GM12864 (cell line): ENCODE measurements at regions not wholly inside any gene's neighbourhood (a gene's known extent, or its start where the extent isn't known, plus 50 kb on each side); places are given as distances from the start of the nearest gene placed in this dataset.

Experiments used
- DNase-seq: peaks from one replicate; pipeline ENCODE4 v3.0.0-alpha.2; 2011; ENCODE audit warnings: low read depth
- H3K4me3 ChIP-seq: 2 replicates; pipeline ENCODE4 v1.5.1; 2011; ENCODE audit warnings: mild to moderate bottlenecking, low read depth, low read length, control low read depth
- CTCF ChIP-seq: IDR thresholded peaks from 2 replicates; pipeline ENCODE4 v1.5.1; 2011; ENCODE audit warnings: low read depth, mild to moderate bottlenecking, moderate library complexity, low read length, control low read depth, inconsistent platforms; ENCODE audit errors: missing control alignments

GRCh38 chr9:2565676-2566340, 55.8 kb upstream of the VLDLR start:
- no peak overlapping the region for H3K4me3 ChIP-seq
- no peak for TF ChIP-seq CTCF
- no peak for DNase-seq

GRCh38 chr9:2567922-2568321, 53.7 kb upstream of the VLDLR start:
- H3K4me3 ChIP-seq, result no peak overlapping the region
- no peak for TF ChIP-seq CTCF
- no peak for DNase-seq

GRCh38 chr9:2568689-2569088, 52.9 kb upstream of the VLDLR start:
- TF ChIP-seq CTCF, result no peak
- no peak for DNase-seq
- no peak overlapping the region for H3K4me3 ChIP-seq

- DNase-seq, result peak; percentile 16
- no peak for TF ChIP-seq CTCF
These were observed 50.7 kb upstream of the VLDLR start for GRCh38 chr9:2570615-2571479.

More at GRCh38 chr9:2570615-2571479, 50.7 kb upstream of the VLDLR start:
- no peak overlapping the region for H3K4me3 ChIP-seq
